ENCODE measurements at regions not wholly inside any gene's neighbourhood (a gene's known extent, or its start where the extent isn't known, plus 50 kb on each side); places are given as distances from the start of the nearest gene placed in this dataset.

GRCh38 chr14:22388669-22389595, 200.1 kb downstream of the DAD1 start:
- no peak overlapping the region for H3K4me3 Mint-ChIP-seq (ENCODE audit: unreplicated experiment)
- H3K9me3 Mint-ChIP-seq (ENCODE audit: unreplicated experiment): no peaks in the 10 kb centered on the region
- no peak for TF ChIP-seq CTCF (IDR thresholded peaks at IDR 0.05; ENCODE audit: unreplicated experiment)
- peaks cover 21% of the 10 kb centered on the region for H3K4me1 Mint-ChIP-seq (ENCODE audit: unreplicated experiment)
- DNase-seq (ENCODE audit: low spot score): no peak
- no peaks in the 10 kb centered on the region for H3K36me3 Mint-ChIP-seq (ENCODE audit: low read depth, unreplicated experiment)
- no peak overlapping the region for H3K27ac Mint-ChIP-seq (ENCODE audit: unreplicated experiment)
- H3K27me3 Mint-ChIP-seq (ENCODE audit: unreplicated experiment): no peaks in the 10 kb centered on the region

- no peak for DNase-seq (ENCODE audit: low spot score)
- peak; percentile 41 for TF ChIP-seq CTCF (IDR thresholded peaks at IDR 0.05; ENCODE audit: unreplicated experiment)
- Mint-ChIP-seq H3K4me1 (ENCODE audit: unreplicated experiment) (peaks cover 11% of the 10 kb centered on the region), H3K4me3 (ENCODE audit: unreplicated experiment) (no peak overlapping the region), H3K27ac (ENCODE audit: unreplicated experiment) (no peak overlapping the region), H3K27me3 (ENCODE audit: unreplicated experiment) (no peaks in the 10 kb centered on the region), H3K36me3 (ENCODE audit: low read depth, unreplicated experiment) (no peaks in the 10 kb centered on the region), H3K9me3 (ENCODE audit: unreplicated experiment) (no peaks in the 10 kb centered on the region)
These were observed 201.2 kb downstream of the DAD1 start for GRCh38 chr14:22387776-22388241.

- peak; percentile 80 for DNase-seq (ENCODE audit: low spot score)
- peak; percentile 90 for TF ChIP-seq CTCF (IDR thresholded peaks at IDR 0.05; ENCODE audit: unreplicated experiment)
- Mint-ChIP-seq H3K4me1 (ENCODE audit: unreplicated experiment) (peaks cover 10% of the 10 kb centered on the region), H3K27me3 (ENCODE audit: unreplicated experiment) (no peaks in the 10 kb centered on the region), H3K4me3 (ENCODE audit: unreplicated experiment) (peak overlapping the region; percentile 35), H3K36me3 (ENCODE audit: low read depth, unreplicated experiment) (no peaks in the 10 kb centered on the region), H3K9me3 (ENCODE audit: unreplicated experiment) (no peaks in the 10 kb centered on the region), H3K27ac (ENCODE audit: unreplicated experiment) (no peak overlapping the region)
These were observed 201.9 kb downstream of the DAD1 start for GRCh38 chr14:22386924-22387775.

- no peak overlapping the region for H3K4me3 Mint-ChIP-seq (ENCODE audit: unreplicated experiment)
- no peaks in the 10 kb centered on the region for H3K9me3 Mint-ChIP-seq (ENCODE audit: unreplicated experiment)
- H3K36me3 Mint-ChIP-seq (ENCODE audit: low read depth, unreplicated experiment): no peaks in the 10 kb centered on the region
- no peak overlapping the region for H3K27ac Mint-ChIP-seq (ENCODE audit: unreplicated experiment)
- no peak for DNase-seq (ENCODE audit: low spot score)
- no peak for TF ChIP-seq CTCF (IDR thresholded peaks at IDR 0.05; ENCODE audit: unreplicated experiment)
- no peaks in the 10 kb centered on the region for H3K27me3 Mint-ChIP-seq (ENCODE audit: unreplicated experiment)
- peaks cover 14% of the 10 kb centered on the region for H3K4me1 Mint-ChIP-seq (ENCODE audit: unreplicated experiment)
These were observed 204.0 kb downstream of the DAD1 start for GRCh38 chr14:22384974-22385526.
